HEK293 (cell line): ENCODE measurements at regions not wholly inside any gene's neighbourhood (a gene's known extent, or its start where the extent isn't known, plus 50 kb on each side); places are given as distances from the start of the nearest gene placed in this dataset.

Source experiments
- CTCF ChIA-PET: fragments of 350-600 bp; formaldehyde crosslinking; extraction: SDS; loops from one replicate; lab custom pipeline; 2021; ENCODE audit warnings: antibody characterized with exemption; lab: Yijun Ruan, JAX
- POLR2A ChIA-PET: fragments of 300-600 bp; formaldehyde crosslinking; extraction: SDS; loops from one replicate; lab custom pipeline; 2020; ENCODE audit warnings: antibody characterized with exemption, inconsistent platforms; lab: Yijun Ruan, JAX
- H3K27ac ChIP-seq: fragments of 200-500 bp; sonication (Bioruptor generic); 2 replicates; pipeline ENCODE4 v1.5.1; 2014; ENCODE audit warnings: low read depth, low read length, control low read depth, inconsistent platforms; ENCODE audit errors: extremely low read depth
- H3K36me3 ChIP-seq, 2 experiments: fragments of 200-500 bp in 1 of 2; sonication (Bioruptor generic) in 1 of 2; 1 replicate in 1 of 2; 2 replicates in 1 of 2; pipeline ENCODE4 v1.5.1; 2014 to 2017; ENCODE audit warnings: inconsistent platforms in 2 of 2, low read length in 2 of 2; ENCODE audit not compliant: control insufficient read depth in 2 of 2, insufficient read depth in 1 of 2
- H3K4me1 ChIP-seq: fragments of 200-500 bp; sonication (Bioruptor generic); 2 replicates; pipeline ENCODE4 v1.5.1; 2014; ENCODE audit warnings: mild to moderate bottlenecking, low read length, inconsistent platforms; ENCODE audit not compliant: control insufficient read depth, insufficient read depth
- H3K4me3 ChIP-seq: 2 replicates; pipeline ENCODE4 v1.5.1; 2011; ENCODE audit warnings: low read depth, mild to moderate bottlenecking, control low read depth, low read length, moderate library complexity
- H3K9me3 ChIP-seq: fragments of 200-500 bp; sonication (Bioruptor generic); 2 replicates; pipeline ENCODE4 v1.5.1; 2014; ENCODE audit warnings: low read depth, low read length, inconsistent platforms; ENCODE audit not compliant: control insufficient read depth, insufficient read depth
- ATF2 ChIP-seq: fragments of 450-650 bp; formaldehyde crosslinking; IDR thresholded peaks from 2 replicates; pipeline ENCODE4 v1.5.1; 2016; ENCODE audit warnings: missing biosample characterization, missing genetic modification characterization, low read depth
- EGR2 ChIP-seq: fragments of 450-650 bp; formaldehyde crosslinking; IDR thresholded peaks from 2 replicates; pipeline ENCODE4 v1.5.1; 2016; ENCODE audit warnings: low read depth, missing biosample characterization, missing genetic modification characterization
- HOXA7 ChIP-seq: sonication (generic); formaldehyde crosslinking; IDR thresholded peaks from 2 replicates; pipeline ENCODE4 v1.8.1; 2022; ENCODE audit warnings: missing genetic modification reagents, borderline replicate concordance
- KLF1 ChIP-seq: fragments of 450-650 bp; formaldehyde crosslinking; IDR thresholded peaks from 2 replicates; pipeline ENCODE4 v1.5.1; 2016; ENCODE audit warnings: missing biosample characterization, missing genetic modification characterization
- RBAK ChIP-seq: fragments of 450-650 bp; formaldehyde crosslinking; IDR thresholded peaks from 2 replicates; pipeline ENCODE4 v1.5.1; 2016; ENCODE audit warnings: missing biosample characterization, missing genetic modification characterization
- ZBTB1 ChIP-seq: fragments of 450-650 bp; formaldehyde crosslinking; IDR thresholded peaks from 2 replicates; pipeline ENCODE4 v1.5.1; 2016; ENCODE audit warnings: missing biosample characterization, missing genetic modification characterization
- ZBTB17 ChIP-seq: fragments of 450-650 bp; formaldehyde crosslinking; IDR thresholded peaks from 2 replicates; pipeline ENCODE4 v1.5.1; 2016; ENCODE audit warnings: missing biosample characterization, missing genetic modification characterization
- ZBTB48 ChIP-seq: fragments of 450-650 bp; formaldehyde crosslinking; IDR thresholded peaks from 2 replicates; pipeline ENCODE4 v1.5.1; 2016; ENCODE audit warnings: missing biosample characterization, missing genetic modification characterization
- ZNF146 ChIP-seq: fragments of 450-650 bp; formaldehyde crosslinking; IDR thresholded peaks from 2 replicates; pipeline ENCODE4 v1.5.1; 2016; ENCODE audit warnings: missing biosample characterization, missing genetic modification characterization
- ZNF157 ChIP-seq: fragments of 450-650 bp; formaldehyde crosslinking; IDR thresholded peaks from 2 replicates; pipeline ENCODE4 v1.5.1; 2016; ENCODE audit warnings: missing biosample characterization, missing genetic modification characterization
- ZNF311 ChIP-seq: fragments of 450-650 bp; formaldehyde crosslinking; IDR thresholded peaks from 2 replicates; pipeline ENCODE4 v1.5.1; 2017; ENCODE audit warnings: missing biosample characterization, missing genetic modification characterization, borderline replicate concordance
- ZNF362 ChIP-seq: fragments of 450-650 bp; formaldehyde crosslinking; IDR thresholded peaks from 2 replicates; pipeline ENCODE4 v1.5.1; 2016; ENCODE audit warnings: missing biosample characterization, missing genetic modification characterization
- ZNF398 ChIP-seq: fragments of 450-650 bp; formaldehyde crosslinking; IDR thresholded peaks from 2 replicates; pipeline ENCODE4 v1.5.1; 2017; ENCODE audit warnings: missing biosample characterization, missing genetic modification characterization
- ZNF561 ChIP-seq: fragments of 450-650 bp; IDR thresholded peaks from 2 replicates; pipeline ENCODE4 v1.5.1; 2018; ENCODE audit warnings: missing biosample characterization, missing genetic modification characterization, borderline replicate concordance
- ZNF571 ChIP-seq: fragments of 450-650 bp; formaldehyde crosslinking; IDR thresholded peaks from 2 replicates; pipeline ENCODE4 v1.5.0; 2017; ENCODE audit warnings: missing biosample characterization, missing genetic modification characterization
- ZNF692 ChIP-seq: fragments of 450-650 bp; formaldehyde crosslinking; IDR thresholded peaks from 2 replicates; pipeline ENCODE4 v1.5.1; 2016; ENCODE audit warnings: missing biosample characterization, missing genetic modification characterization
- ZNF747 ChIP-seq: fragments of 450-650 bp; formaldehyde crosslinking; IDR thresholded peaks from 2 replicates; pipeline ENCODE4 v1.5.1; 2016; ENCODE audit warnings: missing biosample characterization, missing genetic modification characterization
- ZSCAN18 ChIP-seq: fragments of 450-650 bp; formaldehyde crosslinking; IDR thresholded peaks from 2 replicates; pipeline ENCODE4 v1.5.1; 2016; ENCODE audit warnings: missing biosample characterization, missing genetic modification characterization

- no peak overlapping the region for H3K4me3 ChIP-seq
- TF ChIP-seq ZNF571 (tag by site-specific recombination) (no peak), EGR2 (tag by site-specific recombination) (no peak), ZBTB48 (no peak), KLF1 (tag by site-specific recombination) (no peak), ZNF311 (no peak), ZBTB17 (tag by site-specific recombination) (no peak)
- no peak overlapping the region for H3K27ac ChIP-seq
- no peaks in the 10 kb centered on the region for H3K9me3 ChIP-seq
- no peaks in the 10 kb centered on the region for H3K4me1 ChIP-seq
- ChIA-PET CTCF (interaction anchor here (0.8 to 1.6 kb wide), 4 partner anchors 11 to 185 kb away, joined by 4 to 5 read pairs (median 4); no protein-coding TSS in a partner anchor), POLR2A (no interaction called here)
- H3K36me3 ChIP-seq: no peaks in the 10 kb centered on the region
These were observed 184.0 kb downstream of the OLFM1 start for GRCh38 chr9:135271425-135271824.

- Histone ChIP-seq H3K4me1 (no peaks in the 10 kb centered on the region), H3K36me3 (no peaks in the 10 kb centered on the region), H3K27ac (no peak overlapping the region), H3K4me3 (no peak overlapping the region), H3K9me3 (no peaks in the 10 kb centered on the region)
- ChIA-PET POLR2A (no interaction called here), CTCF (interaction anchor here (0.6 to 1.6 kb wide), 4 partner anchors 10 to 823 kb away, joined by 3 to 4 read pairs (median 4); no protein-coding TSS in a partner anchor)
- TF ChIP-seq ZNF747 (tag by site-specific recombination): no peak
- no peak for TF ChIP-seq ZNF362 (tag by site-specific recombination)
- TF ChIP-seq HOXA7 (CRISPR knock-in tag): no peak
- no peak for TF ChIP-seq ZNF157
- TF ChIP-seq ZNF561 (tag by site-specific recombination): no peak
- no peak for TF ChIP-seq ZNF146 (tag by site-specific recombination)
- TF ChIP-seq ZBTB1 (tag by site-specific recombination): no peak
- no peak for TF ChIP-seq ZSCAN18 (tag by site-specific recombination)
- TF ChIP-seq ZNF692: no peak
- TF ChIP-seq ATF2 (tag by site-specific recombination): no peak
- TF ChIP-seq RBAK (tag by site-specific recombination): no peak
- no peak for TF ChIP-seq ZNF398 (tag by site-specific recombination)
These were observed 185.1 kb downstream of the OLFM1 start for GRCh38 chr9:135272608-135273007.
